Natural killer cell (primary cell): ENCODE measurements at regions not wholly inside any gene's neighbourhood (a gene's known extent, or its start where the extent isn't known, plus 50 kb on each side); places are given as distances from the start of the nearest gene placed in this dataset.

Experiments used
- ATAC-seq, 3 donors: fragments of 150-1000 bp in 2 of 3; fragments of 200-7000 bp in 1 of 3; cut with Tn5 transposase; 1 replicate in 1 of 3; 2 replicates in 2 of 3; pipeline ENCODE4 v1.10.0; 2021; ENCODE audit warnings: mild to moderate bottlenecking in 2 of 3, moderate library complexity in 2 of 3
- DNase-seq, 2 donors: peaks; one replicate each; pipeline versions ENCODE4 v3.0.0 to v3.0.0-alpha.2; 2013 to 2021; ENCODE audit warnings: mixed read lengths in 1 of 2
- H3K27ac ChIP-seq: one replicate; pipeline ENCODE4 v1.5.1; 2013; ENCODE audit warnings: mild to moderate bottlenecking, low read length
- H3K27me3 ChIP-seq: one replicate; pipeline ENCODE4 v1.6.1; 2013; ENCODE audit warnings: low read length; ENCODE audit not compliant: control insufficient read depth, insufficient read depth
- H3K36me3 ChIP-seq: one replicate; pipeline ENCODE4 v1.6.1; 2013; ENCODE audit warnings: low read length; ENCODE audit not compliant: control insufficient read depth, insufficient read depth
- H3K4me1 ChIP-seq: one replicate; pipeline ENCODE4 v1.6.1; 2013; ENCODE audit warnings: low read length; ENCODE audit not compliant: control insufficient read depth, insufficient read depth
- H3K4me3 ChIP-seq: one replicate; pipeline ENCODE4 v1.5.1; 2013; ENCODE audit warnings: low read length
- H3K9me3 ChIP-seq: one replicate; pipeline ENCODE4 v1.6.1; 2013; ENCODE audit warnings: low read length; ENCODE audit not compliant: control insufficient read depth, insufficient read depth
- H3K27ac Mint-ChIP-seq, 2 donors: one replicate each; pipeline ENCODE4 v1.8.0; 2022; ENCODE audit warnings: mild to moderate bottlenecking in 2 of 2, mixed read lengths in 2 of 2, moderate library complexity in 1 of 2
- H3K27me3 Mint-ChIP-seq, 2 donors: one replicate each; pipeline ENCODE4 v1.8.0; 2022; ENCODE audit warnings: low read depth in 2 of 2, mixed read lengths in 2 of 2
- H3K36me3 Mint-ChIP-seq: one replicate; pipeline ENCODE4 v1.8.0; 2022; ENCODE audit warnings: mixed read lengths
- H3K4me1 Mint-ChIP-seq, 2 donors: one replicate each; pipeline ENCODE4 v1.8.0; 2022; ENCODE audit warnings: mixed read lengths in 2 of 2
- H3K4me3 Mint-ChIP-seq: one replicate; pipeline ENCODE4 v1.8.0; 2022; ENCODE audit warnings: mild to moderate bottlenecking, moderate library complexity, mixed read lengths
- H3K9me3 Mint-ChIP-seq, 2 donors: one replicate each; pipeline ENCODE4 v1.8.0; 2022; ENCODE audit warnings: mixed read lengths in 2 of 2
- CTCF ChIP-seq: fragments of 200-600 bp; IDR thresholded peaks from one replicate; pipeline ENCODE4 v1.8.0; 2022; ENCODE audit warnings: antibody characterized with exemption
- WGBS: methylation state at CpG from one replicate; pipeline ENCODE4 v1.1.7; 2013; ENCODE audit warnings: missing lambda C conversion rate; ENCODE audit not compliant: insufficient coverage; 5-methylcytosine and 5-hydroxymethylcytosine counted together
- intact Hi-C: fragments of 100-400 bp; cut with micrococcal nuclease; formaldehyde crosslinking; loops from one replicate; pipeline ENCODE4 v1.14.2; 2022

GRCh38 chr12:11580125-11580751 is 69.2 kb upstream of the ETV6 start:
- Mint-ChIP-seq H3K9me3 (no peaks in the 10 kb centered on the region), H3K27me3 (peaks cover 21 to 30% of the 10 kb centered on the region in 2 donors), H3K4me1 (peaks cover 0 to 5% of the 10 kb centered on the region in 2 donors), H3K4me3 (no peak overlapping the region), H3K27ac (no peak overlapping the region), H3K36me3 (no peaks in the 10 kb centered on the region)
- Histone ChIP-seq H3K9me3 (no peaks in the 10 kb centered on the region), H3K27me3 (no peaks in the 10 kb centered on the region), H3K4me3 (no peak overlapping the region), H3K36me3 (no peaks in the 10 kb centered on the region), H3K4me1 (no peaks in the 10 kb centered on the region), H3K27ac (no peak overlapping the region)
- 61% methylated on average over 2 of the region's 2 CpGs for WGBS
- DNase-seq: no peak
- no peak for ATAC-seq
- TF ChIP-seq CTCF: no peak
- intact Hi-C loops: loop anchor here (5.0 kb wide), 1 partner anchor 747 kb away; no protein-coding TSS in a partner anchor

- DNase-seq (peak; percentile 47 to 86), ATAC-seq (peak in 2 of 3 donors; percentile 34 to 41)
- Histone ChIP-seq H3K27ac (no peak overlapping the region), H3K9me3 (no peaks in the 10 kb centered on the region), H3K4me1 (no peaks in the 10 kb centered on the region), H3K4me3 (no peak overlapping the region), H3K36me3 (no peaks in the 10 kb centered on the region), H3K27me3 (no peaks in the 10 kb centered on the region)
- Mint-ChIP-seq H3K27me3 (peaks cover 23 to 29% of the 10 kb centered on the region in 2 donors), H3K4me1 (peaks cover 0 to 2% of the 10 kb centered on the region in 2 donors), H3K36me3 (no peaks in the 10 kb centered on the region), H3K9me3 (no peaks in the 10 kb centered on the region), H3K27ac (no peak overlapping the region), H3K4me3 (no peak overlapping the region)
- peak; percentile 83 for TF ChIP-seq CTCF
- 0% methylated on average over 2 of the region's 2 CpGs for WGBS
- intact Hi-C loops: loop anchor here (1.0 to 5.0 kb wide), 2 partner anchors 452 to 746 kb away; no protein-coding TSS in a partner anchor
Measured at GRCh38 chr12:11581179-11581755, 68.2 kb upstream of the ETV6 start.

GRCh38 chr12:11584221-11584855 is 65.1 kb upstream of the ETV6 start:
- no peaks in the 10 kb centered on the region for H3K36me3 ChIP-seq

More at GRCh38 chr12:11584221-11584855, 65.1 kb upstream of the ETV6 start:
- Mint-ChIP-seq H3K27me3 (peaks cover 16 to 36% of the 10 kb centered on the region in 2 donors), H3K4me1 (no peaks in the 10 kb centered on the region), H3K27ac (no peak overlapping the region), H3K36me3 (no peaks in the 10 kb centered on the region), H3K4me3 (no peak overlapping the region), H3K9me3 (no peaks in the 10 kb centered on the region)
- Histone ChIP-seq H3K9me3 (no peaks in the 10 kb centered on the region), H3K27ac (no peak overlapping the region), H3K4me3 (no peak overlapping the region), H3K27me3 (no peaks in the 10 kb centered on the region), H3K4me1 (no peaks in the 10 kb centered on the region)
- 83% methylated on average over 6 of the region's 7 CpGs for WGBS
- DNase-seq: no peak
- intact Hi-C loops: loop anchor here (5.0 kb wide), 1 partner anchor 743 kb away; no protein-coding TSS in a partner anchor
- no peak for ATAC-seq
- no peak for TF ChIP-seq CTCF
